Thyroid gland (tissue), 4 donors: ENCODE measurements at regions not wholly inside any gene's neighbourhood (a gene's known extent, or its start where the extent isn't known, plus 50 kb on each side); places are given as distances from the start of the nearest gene placed in this dataset.

Experiments
- DNase-seq, 2 donors: peaks; one replicate each; pipeline ENCODE4 v3.0.0-alpha.2; 2019
- H3K27ac ChIP-seq, 3 donors: fragments of 200-600 bp; sonication (generic); 1 replicate in 2 of 3; 2 replicates in 1 of 3; pipeline ENCODE4 v1.5.1; 2016 to 2019; ENCODE audit warnings: mild to moderate bottlenecking in 1 of 3, moderate library complexity in 1 of 3
- H3K27me3 ChIP-seq: fragments of 200-600 bp; sonication (generic); one replicate; pipeline ENCODE4 v1.5.1; 2019
- H3K36me3 ChIP-seq, 2 donors: fragments of 200-600 bp; sonication (generic); one replicate each; pipeline ENCODE4 v1.5.1; 2016 to 2019
- H3K4me1 ChIP-seq, 2 donors: fragments of 200-600 bp; sonication (generic); one replicate each; pipeline ENCODE4 v1.5.1; 2017 to 2019
- H3K4me3 ChIP-seq, 3 donors: fragments of 200-600 bp; sonication (generic); replicated peaks in 1 of 3; 1 replicate in 2 of 3; 2 replicates in 1 of 3; pipeline ENCODE4 v1.5.1; 2016; ENCODE audit warnings: mild to moderate bottlenecking in 1 of 3
- H3K9me3 ChIP-seq: fragments of 200-600 bp; sonication (generic); one replicate; pipeline ENCODE4 v1.5.1; 2017
- CTCF ChIP-seq, 6 experiments: fragments of 200-600 bp in 3 of 6; fragments of 450-650 bp in 3 of 6; sonication (generic) in 3 of 6; IDR thresholded peaks; one replicate each; pipeline ENCODE4 v1.5.1; 2016 to 2019; ENCODE audit warnings: antibody characterized with exemption in 6 of 6, mild to moderate bottlenecking in 2 of 6, inconsistent platforms in 1 of 6, moderate library complexity in 1 of 6
- POLR2A ChIP-seq, 2 donors: fragments of 450-650 bp; IDR thresholded peaks; one replicate each; pipeline ENCODE4 v1.6.1; 2017; ENCODE audit warnings: antibody characterized with exemption in 2 of 2, mild to moderate bottlenecking in 2 of 2, moderate library complexity in 1 of 2
- WGBS, 2 donors: methylation state at CpG; one replicate each; pipeline ENCODE4 v1.1.5; 2017; 5-methylcytosine and 5-hydroxymethylcytosine counted together
- intact Hi-C: fragments of 100-400 bp; cut with DNase I; formaldehyde crosslinking; loops from one replicate; pipeline ENCODE4 v1.15.1; 2023

- H3K4me1 ChIP-seq: peaks cover 8 to 10% of the 10 kb centered on the region in 2 donors
- WGBS, 2 donors: 92 to 96% methylated on average over 4 of the region's 4 CpGs
- intact Hi-C loops: no loop called here
- TF ChIP-seq CTCF (IDR thresholded peaks at IDR 0.05) (no peak), POLR2A (IDR thresholded peaks at IDR 0.05) (no peak)
- H3K4me3 ChIP-seq: no peak overlapping the region
- H3K27me3 ChIP-seq: no peaks in the 10 kb centered on the region
- H3K36me3 ChIP-seq: no peaks in the 10 kb centered on the region
- H3K27ac ChIP-seq: no peak overlapping the region
- no peaks in the 10 kb centered on the region for H3K9me3 ChIP-seq
- DNase-seq: no peak
Observed at GRCh38 chr6:139448998-139449610, 74.7 kb upstream of the CITED2 start.

GRCh38 chr6:139448051-139448649 is 73.7 kb upstream of the CITED2 start:
- intact Hi-C loops: no loop called here
- Histone ChIP-seq H3K36me3 (no peaks in the 10 kb centered on the region), H3K4me1 (peaks cover 8 to 10% of the 10 kb centered on the region in 2 donors), H3K9me3 (no peaks in the 10 kb centered on the region), H3K27ac (no peak overlapping the region), H3K27me3 (no peaks in the 10 kb centered on the region), H3K4me3 (no peak overlapping the region)
- 81 to 82% methylated on average over 2 of the region's 2 CpGs for WGBS, 2 donors
- no peak for DNase-seq
- TF ChIP-seq CTCF (IDR thresholded peaks at IDR 0.05) (no peak), POLR2A (IDR thresholded peaks at IDR 0.05) (no peak)

- no peak for DNase-seq
- Histone ChIP-seq H3K36me3 (no peaks in the 10 kb centered on the region), H3K27me3 (no peaks in the 10 kb centered on the region), H3K27ac (no peak overlapping the region), H3K4me1 (peaks cover 8 to 10% of the 10 kb centered on the region in 2 donors), H3K9me3 (no peaks in the 10 kb centered on the region), H3K4me3 (no peak overlapping the region)
- WGBS, 2 donors: 96% methylated on average over 1 of the region's 1 CpG
- TF ChIP-seq POLR2A (IDR thresholded peaks at IDR 0.05): no peak
- no peak for TF ChIP-seq CTCF (IDR thresholded peaks at IDR 0.05)
- intact Hi-C loops: no loop called here
Observed at GRCh38 chr6:139447656-139447975, 73.2 kb upstream of the CITED2 start.

- no peak for DNase-seq
- TF ChIP-seq CTCF (IDR thresholded peaks at IDR 0.05): no peak
- TF ChIP-seq POLR2A (IDR thresholded peaks at IDR 0.05): no peak
- H3K27me3 ChIP-seq: no peaks in the 10 kb centered on the region
- no peak overlapping the region for H3K4me3 ChIP-seq
- intact Hi-C loops: no loop called here
- H3K27ac ChIP-seq: no peak overlapping the region
- H3K4me1 ChIP-seq: peaks cover 8% of the 10 kb centered on the region in 2 donors
- H3K36me3 ChIP-seq: no peaks in the 10 kb centered on the region
- 72 to 79% methylated on average over 6 of the region's 6 CpGs for WGBS, 2 donors
- no peaks in the 10 kb centered on the region for H3K9me3 ChIP-seq
Observed at GRCh38 chr6:139446768-139447655, 72.6 kb upstream of the CITED2 start.
